Osteoblast (primary cell): ENCODE measurements at regions not wholly inside any gene's neighbourhood (a gene's known extent, or its start where the extent isn't known, plus 50 kb on each side); places are given as distances from the start of the nearest gene placed in this dataset.
A peak's percentile ranks its signal among the peaks of the same experiment; 100 is the strongest.

Experiments used
- DNase-seq: peaks from one replicate; pipeline ENCODE4 v3.0.0; 2011; ENCODE audit warnings: low spot score, mixed read lengths; ENCODE audit not compliant: insufficient read length; ENCODE audit errors: missing footprints
- H2AFZ ChIP-seq: 2 replicates; pipeline ENCODE4 v1.6.0; 2011; ENCODE audit warnings: mild to moderate bottlenecking, low read length
- H3K27ac ChIP-seq: 2 replicates; pipeline ENCODE4 v1.5.1; 2011; ENCODE audit warnings: mild to moderate bottlenecking, low read depth, low read length, moderate library complexity
- H3K27me3 ChIP-seq: 2 replicates; pipeline ENCODE4 v1.6.0; 2012; ENCODE audit warnings: mild to moderate bottlenecking, control low read depth, inconsistent platforms, low read length, moderate library complexity; ENCODE audit not compliant: insufficient read depth
- H3K36me3 ChIP-seq: 2 replicates; pipeline ENCODE4 v1.5.1; 2011; ENCODE audit warnings: mild to moderate bottlenecking, low read length, control low read depth, moderate library complexity; ENCODE audit not compliant: insufficient read depth
- H3K4me1 ChIP-seq: 2 replicates; pipeline ENCODE4 v1.5.1; 2011; ENCODE audit warnings: mild to moderate bottlenecking, low read length, control low read depth, moderate library complexity; ENCODE audit not compliant: insufficient read depth
- H3K4me2 ChIP-seq: 2 replicates; pipeline ENCODE4 v1.6.0; 2011; ENCODE audit warnings: mild to moderate bottlenecking, low read length; ENCODE audit not compliant: insufficient read depth
- H3K4me3 ChIP-seq: fragments of 200-600 bp; sonication (generic); 3 replicates; pipeline ENCODE4 v1.5.1; 2012; ENCODE audit warnings: mild to moderate bottlenecking, low read length, inconsistent platforms; ENCODE audit not compliant: insufficient read depth
- H3K79me2 ChIP-seq: 2 replicates; pipeline ENCODE4 v1.6.0; 2012; ENCODE audit warnings: mild to moderate bottlenecking, low read length, control low read depth, inconsistent platforms; ENCODE audit not compliant: insufficient read depth
- H3K9me3 ChIP-seq: 2 replicates; pipeline ENCODE4 v1.5.1; 2011; ENCODE audit warnings: low read depth, low read length, control low read depth
- H4K20me1 ChIP-seq: 2 replicates; pipeline ENCODE4 v1.6.0; 2012; ENCODE audit warnings: mild to moderate bottlenecking, low read length, control low read depth; ENCODE audit not compliant: insufficient read depth
- TF ChIP-seq, protein P1 (sequence below): IDR thresholded peaks from 2 replicates; pipeline ENCODE4 v1.5.1; 2011; ENCODE audit warnings: mild to moderate bottlenecking, low read depth, low read length, moderate library complexity; ENCODE audit errors: extremely low read depth

DNA sequence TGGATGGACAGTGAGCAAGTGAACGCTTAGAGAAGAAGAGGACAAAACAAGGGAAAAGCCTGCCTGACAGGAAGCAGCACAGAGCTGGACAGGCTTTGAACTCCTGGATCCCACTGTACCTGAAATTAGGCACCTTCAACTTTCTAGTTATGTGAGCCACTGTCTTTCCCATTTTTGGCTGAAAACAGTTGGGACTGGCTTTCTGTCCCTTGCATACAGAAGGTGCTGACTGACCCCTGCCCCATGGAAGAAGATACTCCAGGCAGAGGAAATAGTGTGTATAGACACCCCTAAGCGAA, 122.8 kb downstream of the CEBPB start:
- Histone ChIP-seq H2AFZ (no peak overlapping the region), H3K79me2 (no peaks in the 10 kb centered on the region), H3K27ac (peak overlapping the region; percentile 52), H3K4me2 (no peak overlapping the region), H3K36me3 (no peaks in the 10 kb centered on the region), H3K4me1 (peaks cover 26% of the 10 kb centered on the region), H3K27me3 (no peaks in the 10 kb centered on the region), H3K9me3 (no peaks in the 10 kb centered on the region), H3K4me3 (no peak overlapping the region), H4K20me1 (no peaks in the 10 kb centered on the region)
- no peak for DNase-seq
- TF ChIP-seq, protein P1, sequence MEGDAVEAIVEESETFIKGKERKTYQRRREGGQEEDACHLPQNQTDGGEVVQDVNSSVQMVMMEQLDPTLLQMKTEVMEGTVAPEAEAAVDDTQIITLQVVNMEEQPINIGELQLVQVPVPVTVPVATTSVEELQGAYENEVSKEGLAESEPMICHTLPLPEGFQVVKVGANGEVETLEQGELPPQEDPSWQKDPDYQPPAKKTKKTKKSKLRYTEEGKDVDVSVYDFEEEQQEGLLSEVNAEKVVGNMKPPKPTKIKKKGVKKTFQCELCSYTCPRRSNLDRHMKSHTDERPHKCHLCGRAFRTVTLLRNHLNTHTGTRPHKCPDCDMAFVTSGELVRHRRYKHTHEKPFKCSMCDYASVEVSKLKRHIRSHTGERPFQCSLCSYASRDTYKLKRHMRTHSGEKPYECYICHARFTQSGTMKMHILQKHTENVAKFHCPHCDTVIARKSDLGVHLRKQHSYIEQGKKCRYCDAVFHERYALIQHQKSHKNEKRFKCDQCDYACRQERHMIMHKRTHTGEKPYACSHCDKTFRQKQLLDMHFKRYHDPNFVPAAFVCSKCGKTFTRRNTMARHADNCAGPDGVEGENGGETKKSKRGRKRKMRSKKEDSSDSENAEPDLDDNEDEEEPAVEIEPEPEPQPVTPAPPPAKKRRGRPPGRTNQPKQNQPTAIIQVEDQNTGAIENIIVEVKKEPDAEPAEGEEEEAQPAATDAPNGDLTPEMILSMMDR, result no peak

DNA sequence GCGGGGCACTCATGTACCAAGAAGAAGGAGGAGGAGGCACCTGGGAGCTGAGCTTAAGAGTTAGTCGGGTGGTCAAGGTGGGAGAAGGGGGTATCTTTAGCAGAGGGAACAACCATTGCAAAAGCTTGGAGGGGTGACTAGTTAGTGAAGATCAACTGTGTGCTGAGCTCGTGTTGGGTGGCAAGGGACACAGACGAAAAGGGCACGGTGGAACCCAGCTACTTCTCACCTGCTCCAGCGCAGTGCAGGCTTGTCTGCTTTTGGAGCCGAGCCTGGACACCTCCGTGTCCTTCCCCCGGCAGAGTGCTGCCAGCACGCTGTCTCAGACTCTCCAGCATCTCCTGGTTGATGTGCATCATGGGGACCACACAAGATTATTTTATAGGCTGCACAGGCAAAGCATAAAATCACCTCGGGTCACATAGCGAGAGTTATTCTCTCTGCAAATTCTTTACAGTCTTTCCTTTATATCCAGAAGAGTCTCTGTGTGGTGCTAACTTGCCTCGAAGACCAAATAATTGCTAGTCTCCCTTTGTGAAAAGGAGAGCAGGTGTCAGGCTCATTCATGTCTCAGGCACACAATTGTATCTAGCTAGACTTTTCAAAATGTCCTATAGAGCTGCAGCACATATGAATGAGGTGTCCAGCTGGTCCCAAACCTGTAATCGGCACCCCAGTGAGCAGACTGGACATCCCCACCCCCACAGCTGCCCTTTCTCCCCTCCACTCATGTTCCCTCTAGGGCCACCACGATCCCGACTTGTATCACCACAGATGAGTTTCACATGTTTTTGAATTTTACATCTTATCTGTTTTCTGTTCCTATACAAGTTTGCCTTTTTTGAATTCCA, 123.4 kb downstream of the CEBPB start:
- peaks cover 23% of the 10 kb centered on the region for H3K4me1 ChIP-seq
- no peak for DNase-seq
- no peak overlapping the region for H2AFZ ChIP-seq
- H4K20me1 ChIP-seq, result no peaks in the 10 kb centered on the region
- no peak overlapping the region for H3K4me2 ChIP-seq
- TF ChIP-seq, protein P1, result no peak
- no peaks in the 10 kb centered on the region for H3K9me3 ChIP-seq
- H3K79me2 ChIP-seq, result no peaks in the 10 kb centered on the region
- H3K4me3 ChIP-seq, result no peak overlapping the region
- H3K27me3 ChIP-seq, result no peaks in the 10 kb centered on the region
- no peak overlapping the region for H3K27ac ChIP-seq
- H3K36me3 ChIP-seq, result no peaks in the 10 kb centered on the region

DNA sequence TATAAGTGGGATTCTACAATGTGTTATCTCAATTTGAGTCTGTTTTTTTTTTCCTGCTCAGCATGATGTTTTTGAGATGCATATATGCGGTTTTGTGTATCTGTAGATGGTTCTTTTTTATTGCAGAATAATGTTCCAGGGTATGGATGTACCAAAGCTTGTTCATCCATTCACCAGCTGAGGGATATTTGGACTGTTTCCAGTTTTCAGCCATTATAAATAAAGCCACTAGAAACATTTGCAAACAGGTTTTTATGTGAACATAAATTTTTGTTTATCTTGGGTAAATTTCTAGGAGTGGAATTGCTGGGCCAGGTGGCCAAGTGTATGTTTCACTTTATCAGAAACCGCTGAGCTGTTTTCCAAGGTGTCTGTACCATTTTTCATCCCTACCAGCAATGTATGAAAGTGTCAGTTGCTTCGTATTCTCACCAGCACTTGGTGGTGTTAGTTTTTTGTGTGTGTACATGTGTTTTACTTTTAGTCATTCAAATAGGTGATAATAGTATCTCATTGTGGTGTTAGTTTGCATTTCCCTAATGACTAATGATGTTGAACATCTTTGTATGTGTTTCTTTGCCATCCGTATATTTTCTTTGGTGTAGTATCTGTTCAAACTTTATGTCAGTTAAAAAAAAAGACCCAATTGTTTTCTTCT, 124.2 kb downstream of the CEBPB start:
- no peak overlapping the region for H3K4me3 ChIP-seq
- H3K27me3 ChIP-seq, result no peaks in the 10 kb centered on the region
- H3K36me3 ChIP-seq, result no peaks in the 10 kb centered on the region
- H3K79me2 ChIP-seq, result no peaks in the 10 kb centered on the region
- no peak overlapping the region for H3K4me2 ChIP-seq
- H3K4me1 ChIP-seq, result peaks cover 15% of the 10 kb centered on the region
- TF ChIP-seq, protein P1, result no peak
- H2AFZ ChIP-seq, result no peak overlapping the region
- no peaks in the 10 kb centered on the region for H3K9me3 ChIP-seq
- DNase-seq, result no peak
- H3K27ac ChIP-seq, result no peak overlapping the region
- H4K20me1 ChIP-seq, result no peaks in the 10 kb centered on the region
